Spleen (tissue), 11 donors: ENCODE measurements at regions not wholly inside any gene's neighbourhood (a gene's known extent, or its start where the extent isn't known, plus 50 kb on each side); places are given as distances from the start of the nearest gene placed in this dataset.

Experiments
- DNase-seq: peaks from one replicate; pipeline ENCODE4 v3.0.0-alpha.2; 2020
- H3K27ac ChIP-seq, 8 donors: fragments of 200-600 bp; sonication (generic) in 7 of 8; 1 replicate in 4 of 8; 2 replicates in 4 of 8; pipeline versions ENCODE4 v1.5.0 to v1.8.0; 2016 to 2021; ENCODE audit warnings: inconsistent platforms in 4 of 8, mild to moderate bottlenecking in 4 of 8, moderate library complexity in 1 of 8
- H3K27me3 ChIP-seq, 7 donors: fragments of 200-600 bp; sonication (generic) in 6 of 7; replicated peaks in 1 of 7; 1 replicate in 4 of 7; 2 replicates in 3 of 7; pipeline versions ENCODE4 v1.5.0 to v1.8.0; 2016 to 2021; ENCODE audit warnings: inconsistent platforms in 3 of 7, mild to moderate bottlenecking in 1 of 7
- H3K36me3 ChIP-seq, 6 donors: fragments of 200-600 bp; sonication (generic) in 5 of 6; 1 replicate in 4 of 6; 2 replicates in 2 of 6; pipeline versions ENCODE4 v1.5.0 to v1.8.0; 2016 to 2021; ENCODE audit warnings: inconsistent platforms in 2 of 6
- H3K4me1 ChIP-seq, 6 donors: fragments of 200-600 bp; sonication (generic) in 5 of 6; 1 replicate in 3 of 6; 2 replicates in 3 of 6; pipeline versions ENCODE4 v1.5.0 to v1.8.0; 2016 to 2021; ENCODE audit warnings: inconsistent platforms in 3 of 6
- H3K4me3 ChIP-seq, 8 donors: fragments of 200-600 bp; sonication (generic) in 7 of 8; 1 replicate in 4 of 8; 2 replicates in 4 of 8; pipeline versions ENCODE4 v1.5.0 to v1.8.0; 2016 to 2021; ENCODE audit warnings: inconsistent platforms in 4 of 8, mild to moderate bottlenecking in 4 of 8, moderate library complexity in 2 of 8
- H3K9me3 ChIP-seq, 8 donors: fragments of 200-600 bp; sonication (generic) in 7 of 8; 1 replicate in 4 of 8; 2 replicates in 4 of 8; pipeline versions ENCODE4 v1.5.0 to v1.8.0; 2016 to 2021; ENCODE audit warnings: inconsistent platforms in 4 of 8
- CTCF ChIP-seq, 11 experiments: fragments of 200-600 bp in 7 of 11; fragments of 450-650 bp in 4 of 11; sonication (generic) in 4 of 11; IDR thresholded peaks in 8 of 11; conservative IDR thresholded peaks in 3 of 11; 1 replicate in 7 of 11; 2 replicates in 4 of 11; pipeline versions ENCODE4 v1.4.0 to v1.8.0; 2016 to 2021; ENCODE audit warnings: antibody characterized with exemption in 11 of 11, inconsistent platforms in 4 of 11, mild to moderate bottlenecking in 1 of 11
- POLR2A ChIP-seq, 3 donors: fragments of 450-650 bp; IDR thresholded peaks; one replicate each; pipeline ENCODE4 v1.5.1; 2017; ENCODE audit warnings: antibody characterized with exemption in 3 of 3, mild to moderate bottlenecking in 1 of 3
- POLR2AphosphoS5 ChIP-seq, 3 donors: sonication (generic); formaldehyde crosslinking; IDR thresholded peaks; one replicate each; pipeline ENCODE4 v1.5.1; 2017; ENCODE audit warnings: antibody characterized with exemption in 3 of 3
- WGBS, 5 donors: extraction: QIAGEN DNeasy Blood & Tissue Kit in 3 of 5; methylation state at CpG; one replicate each; pipeline versions ENCODE4 v1.1.5 to v1.1.7; 2013 to 2018; 5-methylcytosine and 5-hydroxymethylcytosine counted together
- intact Hi-C: fragments of 100-400 bp; cut with DNase I; formaldehyde crosslinking; loops from one replicate; pipeline ENCODE4 v1.15.0; 2023; ENCODE audit warnings: low total_unique reads
- donor health status: healthy with polysubstance abuse.
- donor health status: DM: no; HTN: no; CAD: no; lungs with moderate emphysema.
- donor health status: DM: no; HTN: no; CAD: no.
- donor health status: Bipolar disorder and iron deficiency.
- donor health status: healthy.
- donor health status: DM: no; HTN: no; CAD: no.
- donor health status: DM: yes; HTN: yes; CAD: no.

GRCh38 chr7:16189026-16189715, 232.2 kb downstream of the CRPPA start:
- intact Hi-C loops: no loop called here
- WGBS, 5 donors: 93 to 99% (median 94%) methylated on average over 2 of the region's 2 CpGs

GRCh38 chr7:16187131-16187530, 234.2 kb downstream of the CRPPA start:
- TF ChIP-seq CTCF (IDR thresholded peaks at IDR 0.05 in 8 of 11, conservative IDR thresholded peaks at IDR 0.05 in 3 of 11): no peak
- TF ChIP-seq POLR2A (IDR thresholded peaks at IDR 0.05): no peak
- TF ChIP-seq POLR2AphosphoS5 (IDR thresholded peaks at IDR 0.05): no peak
- intact Hi-C loops: no loop called here
- Histone ChIP-seq H3K27ac (no peak overlapping the region), H3K36me3 (no peaks in the 10 kb centered on the region), H3K4me1 (no peaks in the 10 kb centered on the region), H3K27me3 (no peaks in the 10 kb centered on the region), H3K4me3 (no peak overlapping the region), H3K9me3 (no peaks in the 10 kb centered on the region)
- no peak for DNase-seq
- 85 to 94% (median 91%) methylated on average over 1 of the region's 1 CpG for WGBS, 5 donors

More at GRCh38 chr7:16189026-16189715, 232.2 kb downstream of the CRPPA start:
- H3K9me3 ChIP-seq: no peaks in the 10 kb centered on the region
- DNase-seq: no peak
- H3K36me3 ChIP-seq: no peaks in the 10 kb centered on the region
- no peak for TF ChIP-seq POLR2AphosphoS5 (IDR thresholded peaks at IDR 0.05)
- TF ChIP-seq POLR2A (IDR thresholded peaks at IDR 0.05): no peak
- no peak for TF ChIP-seq CTCF (IDR thresholded peaks at IDR 0.05 in 8 of 11, conservative IDR thresholded peaks at IDR 0.05 in 3 of 11)
- no peak overlapping the region for H3K4me3 ChIP-seq
- H3K4me1 ChIP-seq: no peaks in the 10 kb centered on the region
- H3K27me3 ChIP-seq: no peaks in the 10 kb centered on the region
- H3K27ac ChIP-seq: no peak overlapping the region

- no peaks in the 10 kb centered on the region for H3K27me3 ChIP-seq
- intact Hi-C loops: no loop called here
- no peak for DNase-seq
- H3K4me1 ChIP-seq: no peaks in the 10 kb centered on the region
- no peak overlapping the region for H3K4me3 ChIP-seq
- WGBS, 5 donors: 91 to 96% (median 94%) methylated on average over 2 of the region's 2 CpGs
- no peaks in the 10 kb centered on the region for H3K36me3 ChIP-seq
- H3K9me3 ChIP-seq: no peaks in the 10 kb centered on the region
- TF ChIP-seq POLR2AphosphoS5 (IDR thresholded peaks at IDR 0.05): no peak
- no peak for TF ChIP-seq CTCF (IDR thresholded peaks at IDR 0.05 in 8 of 11, conservative IDR thresholded peaks at IDR 0.05 in 3 of 11)
- no peak for TF ChIP-seq POLR2A (IDR thresholded peaks at IDR 0.05)
- H3K27ac ChIP-seq: no peak overlapping the region
Measured at GRCh38 chr7:16178585-16178984, 242.8 kb downstream of the CRPPA start.

- Histone ChIP-seq H3K9me3 (no peaks in the 10 kb centered on the region), H3K36me3 (no peaks in the 10 kb centered on the region), H3K27me3 (no peaks in the 10 kb centered on the region), H3K4me1 (no peaks in the 10 kb centered on the region), H3K27ac (no peak overlapping the region), H3K4me3 (no peak overlapping the region)
- DNase-seq: no peak
- intact Hi-C loops: no loop called here
- TF ChIP-seq POLR2AphosphoS5 (IDR thresholded peaks at IDR 0.05) (no peak), POLR2A (IDR thresholded peaks at IDR 0.05) (no peak), CTCF (IDR thresholded peaks at IDR 0.05 in 8 of 11, conservative IDR thresholded peaks at IDR 0.05 in 3 of 11) (no peak)
- 66 to 78% (median 74%) methylated on average over 2 of the region's 2 CpGs for WGBS, 5 donors
Measured at GRCh38 chr7:16178092-16178491, 243.2 kb downstream of the CRPPA start.
